ENCODE measurements at regions not wholly inside any gene's neighbourhood (a gene's known extent, or its start where the extent isn't known, plus 50 kb on each side); places are given as distances from the start of the nearest gene placed in this dataset.

GRCh38 chr7:84370114-84370513, 175.5 kb upstream of the SEMA3A start:
- peak; percentile 48 for DNase-seq

GRCh38 chr7:84368122-84368521, 173.5 kb upstream of the SEMA3A start:
- no peak for DNase-seq

GRCh38 chr7:84364708-84365107, 170.1 kb upstream of the SEMA3A start:
- DNase-seq = peak; percentile 75

- DNase-seq = no peak
Observed at GRCh38 chr7:84363741-84364140, 169.2 kb upstream of the SEMA3A start.

- DNase-seq = no peak
Observed at GRCh38 chr7:84362828-84363227, 168.2 kb upstream of the SEMA3A start.

GRCh38 chr7:84362360-84362759, 167.8 kb upstream of the SEMA3A start:
- DNase-seq = no peak

- no peak for DNase-seq
Observed at GRCh38 chr7:84354866-84355265, 160.3 kb upstream of the SEMA3A start.

- no peak for DNase-seq
Observed at GRCh38 chr7:84354030-84354429, 159.4 kb upstream of the SEMA3A start.

- DNase-seq = no peak
Observed at GRCh38 chr7:84339306-84339705, 144.7 kb upstream of the SEMA3A start.

GRCh38 chr7:84337429-84337828, 142.8 kb upstream of the SEMA3A start:
- peak; percentile 74 for DNase-seq

- no peak for DNase-seq
Observed at GRCh38 chr7:84336766-84337165, 142.2 kb upstream of the SEMA3A start.

GRCh38 chr7:84336303-84336702, 141.7 kb upstream of the SEMA3A start:
- no peak for DNase-seq

GRCh38 chr7:84331616-84332015, 137.0 kb upstream of the SEMA3A start:
- DNase-seq = no peak

- no peak for DNase-seq
Observed at GRCh38 chr7:84328571-84328970, 134.0 kb upstream of the SEMA3A start.

- no peak for DNase-seq
Observed at GRCh38 chr7:84324136-84324630, 129.6 kb upstream of the SEMA3A start.

GRCh38 chr7:84317536-84317935, 122.9 kb upstream of the SEMA3A start:
- no peak for DNase-seq

GRCh38 chr7:84314263-84314662, 119.7 kb upstream of the SEMA3A start:
- no peak for DNase-seq

- DNase-seq = no peak
Observed at GRCh38 chr7:84304407-84304806, 109.8 kb upstream of the SEMA3A start.

- no peak for DNase-seq
Observed at GRCh38 chr7:84302949-84303348, 108.4 kb upstream of the SEMA3A start.

GRCh38 chr7:84297616-84298015, 103.0 kb upstream of the SEMA3A start:
- DNase-seq = no peak

GRCh38 chr7:84294847-84295455, 100.4 kb upstream of the SEMA3A start:
- no peak for DNase-seq

- no peak for DNase-seq
Observed at GRCh38 chr7:84294391-84294790, 99.8 kb upstream of the SEMA3A start.

- no peak for DNase-seq
Observed at GRCh38 chr7:84291756-84292155, 97.2 kb upstream of the SEMA3A start.

- no peak for DNase-seq
Observed at GRCh38 chr7:84283798-84284197, 89.2 kb upstream of the SEMA3A start.

- no peak for DNase-seq
Observed at GRCh38 chr7:84281518-84281917, 86.9 kb upstream of the SEMA3A start.
